ENCODE measurements at regions not wholly inside any gene's neighbourhood (a gene's known extent, or its start where the extent isn't known, plus 50 kb on each side); places are given as distances from the start of the nearest gene placed in this dataset.

DNA sequence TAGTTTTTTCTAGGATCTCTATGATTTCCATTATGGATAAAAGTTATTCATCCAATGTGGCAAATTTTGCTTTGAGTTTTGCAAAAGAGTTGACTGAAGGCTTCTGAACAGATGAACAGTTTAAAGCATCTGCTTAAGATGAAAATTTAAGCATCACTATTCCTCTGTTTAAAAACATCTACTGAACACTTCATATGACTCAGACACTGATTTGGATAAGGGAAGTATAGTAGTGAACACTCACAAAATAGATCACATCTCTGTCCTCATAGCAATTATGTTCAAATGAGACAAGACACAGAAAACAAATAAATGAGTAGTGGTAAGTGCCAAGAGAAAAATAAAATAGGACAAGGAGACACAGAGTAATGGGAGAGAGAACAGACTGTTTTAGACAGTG, 157.3 kb downstream of the MBL2 start:
- DNase-seq = no peak

DNA sequence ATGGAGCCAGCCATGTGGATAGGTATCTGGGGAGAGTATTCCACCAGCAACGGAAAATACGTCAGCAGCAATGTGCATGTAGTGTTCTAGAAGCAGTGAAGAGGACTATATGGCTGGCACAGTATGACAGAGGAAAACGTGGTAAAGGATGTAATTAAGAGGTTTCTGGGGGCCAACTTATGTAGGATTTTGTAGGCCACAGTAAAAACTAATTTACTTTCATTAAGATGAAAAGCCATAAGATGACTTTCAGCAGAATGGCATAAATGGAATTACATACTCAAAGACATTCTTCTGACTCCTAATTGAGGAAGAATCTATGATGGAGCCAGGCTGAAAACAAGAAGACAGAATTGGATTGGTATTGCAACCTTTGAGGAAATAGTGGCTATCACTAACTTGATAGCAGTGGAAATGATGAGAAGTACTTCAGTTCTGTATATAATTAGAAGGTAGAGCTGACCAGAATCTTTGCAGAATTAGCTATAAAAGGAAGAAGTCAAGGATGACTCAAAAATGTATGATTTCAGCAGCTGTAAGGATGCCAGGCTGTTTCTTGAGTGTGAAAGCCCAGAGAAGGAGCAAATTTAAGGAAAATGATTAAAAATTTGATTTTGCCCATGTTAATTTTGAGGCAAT, 156.7 kb downstream of the MBL2 start:
- no peak for DNase-seq

GRCh38 chr10:52616395-52616764, 156.2 kb downstream of the MBL2 start:
- no peak for DNase-seq

DNA sequence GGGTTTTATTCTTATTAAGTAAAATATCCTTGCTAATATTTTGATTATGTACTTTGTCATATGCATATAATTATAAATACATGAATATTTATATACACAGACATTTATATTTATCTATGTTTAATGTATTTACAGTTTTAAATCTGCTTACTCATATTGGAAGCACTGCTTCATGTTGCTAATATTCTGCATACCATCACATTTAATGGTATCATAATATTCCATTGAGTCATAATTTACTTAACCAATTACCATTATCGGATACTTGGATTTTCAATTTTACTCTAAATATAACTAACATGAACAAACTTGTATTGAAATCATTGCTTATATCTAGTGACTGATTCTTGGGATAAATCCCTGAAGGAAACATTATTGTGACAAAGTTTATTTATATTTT, 155.2 kb downstream of the MBL2 start:
- DNase-seq = no peak

- DNase-seq = no peak
Observed at GRCh38 chr10:52619052-52619451, 153.5 kb downstream of the MBL2 start.

GRCh38 chr10:52621635-52622079, 150.9 kb downstream of the MBL2 start:
- DNase-seq = no peak

DNA sequence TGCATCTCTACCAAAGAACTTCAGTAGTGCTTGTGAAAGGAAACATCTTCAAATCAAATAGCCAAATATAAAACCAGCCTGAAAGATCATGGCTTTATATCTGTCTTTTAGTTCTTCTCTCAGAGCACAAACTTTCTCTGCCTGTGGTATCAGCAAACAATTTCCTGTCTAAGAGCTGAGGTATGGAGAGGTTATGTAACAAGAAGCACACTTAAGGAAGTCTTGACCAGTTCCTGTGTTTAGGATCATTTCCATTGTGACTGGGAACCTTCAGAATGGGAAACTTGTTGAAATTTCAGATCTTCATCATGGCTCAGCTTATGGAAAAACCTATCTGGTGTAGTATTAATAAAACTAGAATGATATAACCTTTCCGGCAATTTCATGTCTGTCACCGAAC, 148.8 kb downstream of the MBL2 start:
- DNase-seq = no peak

DNA sequence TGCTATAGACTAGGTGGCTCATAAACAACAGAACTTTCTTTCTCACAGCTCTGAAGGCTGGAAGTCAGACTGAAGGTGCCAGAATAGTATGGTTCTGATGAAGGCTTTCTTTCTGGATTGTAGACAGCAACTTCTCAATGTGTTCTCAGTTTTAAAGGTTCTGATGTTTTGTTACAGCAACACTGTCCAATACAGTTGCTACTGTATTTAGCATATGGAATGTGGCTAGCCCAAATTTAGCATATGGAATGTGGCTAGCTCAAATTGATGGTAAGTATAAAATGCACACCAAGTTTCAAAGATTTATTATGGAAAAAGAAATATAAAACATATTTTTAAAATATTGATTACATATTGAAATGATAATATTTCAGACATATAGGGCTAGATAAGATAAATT, 145.3 kb downstream of the MBL2 start:
- DNase-seq = no peak

DNA sequence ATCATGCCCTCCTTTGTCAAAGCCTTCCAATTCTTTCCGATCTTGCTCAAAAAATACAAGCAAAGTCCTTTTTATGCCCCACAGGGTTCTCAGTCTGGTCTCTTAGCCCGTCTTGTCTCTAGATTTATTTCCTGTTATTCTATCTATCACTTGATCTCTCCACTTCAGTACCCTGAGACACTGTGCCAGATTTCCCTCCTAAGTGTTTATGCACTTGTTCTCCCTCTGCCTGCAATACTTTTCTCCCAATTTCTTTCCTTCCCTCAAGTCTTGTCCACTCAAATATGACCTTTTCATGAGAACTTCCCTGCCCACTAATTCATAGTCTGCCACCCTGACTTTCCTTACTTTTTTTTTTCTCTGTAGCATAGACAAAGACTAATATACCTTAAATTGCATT, 141.4 kb downstream of the MBL2 start:
- DNase-seq = no peak

GRCh38 chr10:52631648-52632047, 140.9 kb downstream of the MBL2 start:
- DNase-seq = no peak

- no peak for DNase-seq
Observed at GRCh38 chr10:52632591-52632990, 140.0 kb downstream of the MBL2 start.

DNA sequence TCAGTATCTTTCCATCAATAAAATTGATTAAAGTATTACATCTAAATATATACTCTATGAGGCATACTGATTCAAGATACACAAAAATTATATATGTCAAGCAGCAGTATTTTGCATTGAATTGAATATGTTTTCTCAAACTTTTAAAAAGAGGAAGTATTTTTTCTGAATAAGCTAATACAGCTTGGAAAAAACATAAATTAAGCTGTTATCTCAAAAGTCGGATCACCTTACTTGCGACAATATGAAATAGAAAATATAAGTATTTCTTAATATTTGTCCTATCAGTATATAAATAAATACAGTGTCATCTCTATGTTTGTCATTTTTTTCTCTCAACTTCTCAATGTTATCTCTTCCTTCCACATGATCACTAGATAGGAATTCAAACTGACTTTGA, 139.3 kb downstream of the MBL2 start:
- no peak for DNase-seq

DNA sequence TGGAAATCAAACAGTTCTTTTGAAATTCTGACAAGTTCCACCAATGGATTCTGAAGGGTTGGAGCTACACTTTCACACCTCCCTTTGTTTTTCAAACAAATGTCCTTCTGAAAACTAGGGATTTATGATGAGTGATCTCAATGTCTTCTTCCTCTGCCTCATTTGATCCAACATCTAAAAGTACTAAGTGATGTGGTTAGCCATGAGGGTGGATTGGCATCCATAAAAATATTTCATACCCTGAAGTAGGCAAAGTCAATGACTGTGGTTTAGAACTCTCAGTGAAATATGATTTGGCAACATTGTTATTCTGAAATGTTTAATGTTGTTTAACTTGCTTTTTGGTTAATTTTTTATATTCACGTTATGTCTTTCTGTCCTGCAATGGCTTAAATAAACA, 136.9 kb downstream of the MBL2 start:
- DNase-seq = no peak

DNA sequence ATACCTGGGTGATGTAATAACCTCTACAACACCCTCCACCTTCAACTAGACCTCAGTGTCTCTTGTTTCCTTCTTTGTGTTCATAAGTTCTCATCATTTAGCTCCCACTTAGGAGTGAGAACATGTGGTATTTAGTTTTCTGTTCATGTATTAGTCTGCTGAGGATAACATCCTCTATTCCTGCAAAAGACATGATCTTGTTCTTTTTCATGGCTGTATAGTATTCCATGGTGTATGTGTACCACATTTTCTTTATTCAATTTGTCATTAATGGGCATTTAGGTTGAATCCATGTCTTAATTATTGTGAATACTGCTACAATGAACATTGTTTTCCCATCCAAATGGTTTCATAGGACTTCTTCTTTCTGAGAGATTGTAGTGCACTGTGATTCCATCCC, 135.7 kb downstream of the MBL2 start:
- DNase-seq = no peak

GRCh38 chr10:52637592-52637991, 135.0 kb downstream of the MBL2 start:
- no peak for DNase-seq

DNA sequence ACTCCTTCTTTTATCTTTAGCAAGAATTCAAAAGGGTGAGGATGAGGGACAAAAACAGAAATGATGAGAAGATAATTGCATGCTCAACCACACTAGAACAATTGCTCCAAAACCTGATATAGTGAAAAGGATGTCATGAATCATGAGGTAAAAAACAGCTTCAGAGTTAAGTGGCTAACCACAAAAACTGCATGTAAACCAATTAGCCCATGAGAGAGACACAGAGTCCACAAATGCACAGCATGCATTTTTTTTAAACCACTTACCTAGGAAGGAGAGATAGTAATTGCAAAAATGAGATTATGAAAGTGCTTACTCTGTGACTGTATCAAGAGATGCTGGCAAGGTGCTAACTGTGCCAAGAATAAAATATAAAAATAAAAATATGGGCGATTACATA, 132.9 kb downstream of the MBL2 start:
- DNase-seq = no peak

- DNase-seq = no peak
Observed at GRCh38 chr10:52642208-52642607, 130.4 kb downstream of the MBL2 start.

- peak; percentile 79 for DNase-seq
Observed at GRCh38 chr10:52644373-52645186, 128.0 kb downstream of the MBL2 start.

DNA sequence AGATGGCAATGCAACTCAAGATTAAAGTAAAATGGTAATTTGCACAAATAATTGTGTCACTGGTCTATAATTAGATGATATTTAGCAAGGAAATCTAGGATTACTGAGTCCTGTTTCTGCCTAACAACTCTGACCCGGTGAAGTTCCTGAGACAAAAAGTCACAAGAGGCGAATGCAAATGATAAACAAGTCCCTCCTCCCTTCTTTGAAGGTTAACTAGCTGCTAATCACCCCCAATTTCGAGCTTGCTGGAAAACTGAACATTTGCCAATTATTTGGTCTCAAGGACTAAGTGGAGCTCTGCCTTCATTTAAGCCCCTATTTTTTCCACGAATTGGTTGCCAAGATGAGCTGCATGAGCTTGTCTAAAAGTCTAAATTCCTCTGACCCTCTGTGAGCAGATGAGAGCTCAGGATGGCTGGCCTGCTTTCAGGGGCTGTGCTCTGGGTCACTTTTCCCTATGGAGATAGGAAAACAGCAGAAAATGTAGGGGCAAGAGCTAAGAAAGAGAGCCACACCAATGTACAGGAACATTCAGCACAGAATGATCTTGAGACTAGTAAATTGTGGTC, 127.3 kb downstream of the MBL2 start:
- DNase-seq = no peak

- peak; percentile 22 for DNase-seq
Observed at GRCh38 chr10:52649511-52649910, 123.1 kb downstream of the MBL2 start.

GRCh38 chr10:52650873-52651272, 121.7 kb downstream of the MBL2 start:
- no peak for DNase-seq

- DNase-seq = no peak
Observed at GRCh38 chr10:52651293-52651692, 121.3 kb downstream of the MBL2 start.

- DNase-seq = peak; percentile 42
Observed at GRCh38 chr10:52652431-52653262, 119.9 kb downstream of the MBL2 start.

Data from hematopoietic multipotent progenitor cell treated with erythropoietin and hydrocortisone succinate and interleukin-3 and kit ligand, for 6 days (in vitro differentiated cells).